ENCODE measurements at regions not wholly inside any gene's neighbourhood (a gene's known extent, or its start where the extent isn't known, plus 50 kb on each side); places are given as distances from the start of the nearest gene placed in this dataset.

DNA sequence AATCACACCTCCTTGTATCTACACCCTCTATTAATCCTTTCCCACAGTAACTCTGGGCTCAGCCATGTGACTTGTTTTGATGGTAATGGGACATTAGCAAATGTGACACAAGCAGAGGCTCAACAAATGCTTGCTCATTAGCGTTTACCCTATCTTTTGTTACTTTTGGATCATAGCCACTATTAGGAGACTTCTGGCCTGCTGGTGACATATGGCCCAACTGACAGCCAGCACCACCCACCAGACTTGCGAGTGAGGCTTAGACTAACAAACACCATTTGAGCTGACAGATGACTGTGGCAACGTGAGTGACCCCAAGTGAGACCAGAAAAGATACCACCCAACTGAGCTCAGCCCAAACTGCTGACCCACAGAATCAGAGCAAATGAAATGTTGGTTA, 154.1 kb downstream of the OLFM4 start:
- Histone ChIP-seq H3K4me3 (no peak overlapping the region), H3K9me3 (no peaks in the 10 kb centered on the region), H3K36me3 (no peaks in the 10 kb centered on the region), H3K27me3 (no peaks in the 10 kb centered on the region)
- DNase-seq: no peak

DNA sequence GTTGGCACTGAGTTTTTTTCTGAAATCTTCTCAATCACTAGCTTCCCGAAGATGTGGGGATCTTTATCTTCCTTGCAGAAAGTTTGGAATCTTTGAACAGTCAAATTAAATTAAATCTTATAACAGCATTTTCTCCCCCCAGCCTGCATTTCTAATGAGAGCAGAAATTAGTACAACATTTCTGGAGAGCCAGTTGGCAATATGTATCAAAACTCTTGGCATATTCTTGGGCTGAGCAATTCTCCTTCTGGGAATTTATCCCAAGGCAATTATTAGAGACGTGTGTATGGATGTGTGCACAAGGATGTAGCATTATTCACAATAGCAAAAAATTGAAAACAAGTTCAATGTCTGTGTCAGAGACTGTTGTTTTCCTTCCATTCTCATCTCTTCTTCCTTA, 159.5 kb downstream of the OLFM4 start:
- DNase-seq: no peak
- H3K9me3 ChIP-seq: no peaks in the 10 kb centered on the region
- no peak overlapping the region for H3K4me3 ChIP-seq
- no peaks in the 10 kb centered on the region for H3K36me3 ChIP-seq
- H3K27me3 ChIP-seq: no peaks in the 10 kb centered on the region

DNA sequence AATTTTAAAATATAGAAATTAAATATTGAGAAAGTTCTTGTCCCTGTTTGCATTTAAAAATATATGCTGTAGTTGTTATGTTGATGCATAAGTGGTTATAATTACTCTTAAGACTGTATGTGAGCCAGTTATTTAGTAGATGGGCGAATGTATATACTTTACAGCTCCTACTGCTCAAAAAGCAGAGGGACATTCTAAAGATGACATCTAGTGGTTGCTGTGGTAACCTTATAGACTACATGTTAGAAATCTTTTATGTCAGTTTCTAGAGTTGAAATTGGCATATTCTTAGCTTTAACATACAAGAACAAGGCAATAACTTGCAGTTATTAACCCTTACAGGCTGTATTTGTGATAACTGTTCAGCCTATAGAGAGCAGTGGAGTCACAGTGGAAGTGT, 160.5 kb downstream of the OLFM4 start:
- no peak for DNase-seq
- Histone ChIP-seq H3K4me3 (no peak overlapping the region), H3K9me3 (no peaks in the 10 kb centered on the region)

DNA sequence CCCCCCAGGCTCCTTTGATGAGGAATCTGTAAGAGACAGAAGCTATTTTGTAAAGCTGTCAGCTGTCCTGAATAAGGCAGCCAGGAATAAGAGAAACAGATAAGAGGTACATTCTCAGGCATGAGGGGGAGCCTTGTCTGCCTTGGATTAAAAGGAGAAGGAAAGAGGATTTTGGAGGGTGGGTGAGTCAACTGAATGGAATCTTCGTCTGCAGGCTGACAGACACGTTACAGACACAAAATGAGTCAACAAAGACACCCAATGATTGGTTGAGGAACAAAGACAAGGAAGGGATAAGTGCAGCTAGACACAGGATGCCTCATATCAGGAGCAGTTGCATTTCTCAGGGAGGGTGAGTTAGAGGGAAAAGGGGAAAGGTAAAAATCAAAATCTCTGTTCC, 162.5 kb downstream of the OLFM4 start:
- peak; percentile 23 for DNase-seq
- Histone ChIP-seq H3K4me3 (no peak overlapping the region), H3K9me3 (no peaks in the 10 kb centered on the region), H3K27me3 (peaks cover 3% of the 10 kb centered on the region; the same call in 1 of the 2 replicates), H3K36me3 (no peaks in the 10 kb centered on the region)

More for the DNA sequence above, 160.5 kb downstream of the OLFM4 start:
- H3K27me3 ChIP-seq: peaks cover 3% of the 10 kb centered on the region; the same call in 1 of the 2 replicates
- no peaks in the 10 kb centered on the region for H3K36me3 ChIP-seq

DNA sequence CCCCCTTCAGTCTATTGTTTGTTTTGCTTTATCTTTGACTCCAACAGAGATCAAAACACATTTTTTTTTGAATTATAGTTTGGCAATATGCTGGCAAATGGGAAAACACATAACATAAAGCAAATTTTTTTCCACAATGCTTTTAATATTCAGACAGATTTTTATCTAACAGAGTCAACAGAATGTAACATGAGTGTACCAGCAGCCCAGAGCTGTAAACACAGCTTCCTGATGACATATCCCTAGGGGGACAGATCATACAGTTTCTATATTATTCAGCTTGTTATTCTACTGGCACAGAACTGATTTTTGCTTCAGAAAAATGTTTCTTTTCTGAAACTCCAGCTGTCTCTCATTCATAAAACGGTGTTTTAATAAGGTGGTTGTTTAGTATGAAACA, 168.8 kb downstream of the OLFM4 start:
- H3K27me3 ChIP-seq: peaks cover 10% of the 10 kb centered on the region
- no peak overlapping the region for H3K4me3 ChIP-seq
- no peak for DNase-seq
- H3K36me3 ChIP-seq: no peaks in the 10 kb centered on the region
- H3K9me3 ChIP-seq: no peaks in the 10 kb centered on the region

DNA sequence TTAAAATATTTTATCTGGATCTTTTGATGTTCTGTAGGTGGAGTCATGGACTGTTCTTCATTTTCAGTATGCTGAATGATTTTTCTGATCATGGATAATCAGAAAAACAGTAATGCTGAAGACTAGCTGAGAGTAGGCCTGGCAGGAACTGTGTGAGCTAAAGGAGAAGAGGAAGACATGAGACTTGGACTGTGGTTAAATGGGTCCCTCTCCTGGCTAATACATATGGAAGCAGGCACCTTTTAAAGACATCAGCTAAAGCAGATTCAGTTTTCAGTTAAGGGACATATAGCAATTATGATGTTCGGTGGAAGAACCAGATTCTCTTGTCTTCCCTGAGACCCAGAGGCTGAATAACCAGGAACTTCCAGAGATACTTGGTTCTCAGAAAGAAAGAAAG, 169.4 kb downstream of the OLFM4 start:
- peaks cover 10% of the 10 kb centered on the region for H3K27me3 ChIP-seq
- DNase-seq: no peak
- H3K4me3 ChIP-seq: no peak overlapping the region
- H3K9me3 ChIP-seq: no peaks in the 10 kb centered on the region
- H3K36me3 ChIP-seq: no peaks in the 10 kb centered on the region

DNA sequence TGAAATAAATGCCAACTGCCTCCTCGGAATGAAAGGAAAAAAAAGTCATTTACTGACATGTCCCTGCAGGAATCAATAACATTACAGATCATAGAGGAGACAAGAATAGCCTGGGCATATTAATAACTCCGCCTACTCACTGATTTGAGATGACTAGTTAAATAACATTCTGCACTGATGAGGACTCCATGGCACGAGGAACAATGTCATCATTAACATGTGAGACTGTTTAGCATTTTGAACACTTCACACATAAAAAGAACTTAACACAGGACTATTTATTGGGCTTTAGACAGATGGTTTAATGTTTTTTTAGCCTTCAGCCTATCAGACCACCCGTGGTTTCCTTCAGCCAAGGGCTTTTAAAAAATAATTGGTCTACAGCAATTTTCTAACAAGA, 170.1 kb downstream of the OLFM4 start:
- Histone ChIP-seq H3K36me3 (no peaks in the 10 kb centered on the region), H3K9me3 (no peaks in the 10 kb centered on the region), H3K4me3 (no peak overlapping the region), H3K27me3 (peaks cover 7% of the 10 kb centered on the region)
- DNase-seq: no peak

DNA sequence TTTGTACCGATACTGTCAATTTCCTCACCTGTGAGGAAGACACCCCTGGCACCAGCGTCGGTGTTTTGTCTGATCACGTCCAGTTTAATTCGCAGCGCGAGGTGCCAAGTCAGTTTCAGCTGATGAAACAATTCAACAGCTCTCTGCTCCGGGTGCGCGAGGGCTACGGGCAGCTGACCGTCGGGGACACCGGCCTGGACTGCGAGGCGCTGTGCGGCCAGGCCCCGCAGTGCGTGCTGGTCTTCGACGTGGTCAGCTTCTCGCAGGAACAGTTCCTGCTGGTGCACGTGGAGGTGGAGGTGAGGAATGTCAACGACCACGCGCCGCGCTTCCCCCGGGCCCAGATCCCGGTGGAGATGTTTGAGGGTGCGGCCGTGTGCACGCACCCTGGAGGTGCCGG, 171.5 kb downstream of the OLFM4 start:
- no peak for DNase-seq
- H3K27me3 ChIP-seq: peaks cover 9% of the 10 kb centered on the region

DNA sequence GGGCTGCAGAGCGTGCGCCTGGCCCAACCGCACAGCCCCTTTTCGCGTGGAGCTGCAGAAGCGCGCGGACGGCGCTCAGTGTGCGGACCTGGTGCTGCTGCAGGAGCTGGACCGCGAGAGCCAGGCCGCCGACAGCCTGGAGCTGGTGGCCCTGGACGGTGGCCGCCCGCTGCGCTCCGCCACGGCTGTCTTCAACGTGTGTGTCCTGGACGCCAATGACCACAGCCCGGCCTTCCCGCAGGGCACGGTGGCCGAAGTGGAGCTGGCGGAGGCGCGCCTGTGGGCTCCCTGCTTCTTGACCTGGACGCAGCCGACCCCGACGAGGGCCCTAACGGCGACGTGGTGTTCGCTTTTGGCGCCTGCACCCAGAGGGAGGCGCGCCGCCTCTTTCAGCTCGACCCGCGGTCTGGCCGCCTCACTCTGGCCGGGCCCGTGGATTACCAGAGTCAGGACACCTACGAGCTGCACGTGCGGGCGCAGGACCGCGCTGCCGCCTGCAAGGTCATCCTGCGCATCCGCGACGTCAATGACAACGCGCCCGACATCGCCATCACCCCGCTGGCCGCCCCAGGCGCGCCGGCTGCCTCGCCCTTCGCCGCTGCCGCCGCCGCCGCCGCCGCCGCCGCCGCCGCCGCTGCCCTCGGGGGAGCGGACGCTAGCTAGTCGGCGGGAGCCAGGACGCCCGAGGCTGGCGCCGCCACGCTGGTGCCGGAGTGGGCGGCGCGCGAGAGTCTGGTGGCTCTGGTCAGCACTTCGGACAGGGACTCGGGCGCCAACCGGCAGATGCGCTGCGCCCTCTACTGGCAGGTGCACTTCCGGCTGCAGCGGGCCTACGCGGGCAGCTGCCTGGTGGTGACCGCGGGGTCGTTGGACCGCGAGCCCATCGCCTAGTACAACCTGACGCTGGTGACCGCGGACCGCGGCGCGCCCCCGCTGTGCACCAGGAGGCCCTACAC, 172.2 kb downstream of the OLFM4 start:
- Histone ChIP-seq H3K27me3 (peaks cover 9% of the 10 kb centered on the region), H3K9me3 (no peaks in the 10 kb centered on the region), H3K36me3 (no peaks in the 10 kb centered on the region), H3K4me3 (no peak overlapping the region)
- DNase-seq: peak; percentile 10

More for the DNA sequence above, 171.5 kb downstream of the OLFM4 start:
- Histone ChIP-seq H3K4me3 (no peak overlapping the region), H3K9me3 (no peaks in the 10 kb centered on the region), H3K36me3 (no peaks in the 10 kb centered on the region)

DNA sequence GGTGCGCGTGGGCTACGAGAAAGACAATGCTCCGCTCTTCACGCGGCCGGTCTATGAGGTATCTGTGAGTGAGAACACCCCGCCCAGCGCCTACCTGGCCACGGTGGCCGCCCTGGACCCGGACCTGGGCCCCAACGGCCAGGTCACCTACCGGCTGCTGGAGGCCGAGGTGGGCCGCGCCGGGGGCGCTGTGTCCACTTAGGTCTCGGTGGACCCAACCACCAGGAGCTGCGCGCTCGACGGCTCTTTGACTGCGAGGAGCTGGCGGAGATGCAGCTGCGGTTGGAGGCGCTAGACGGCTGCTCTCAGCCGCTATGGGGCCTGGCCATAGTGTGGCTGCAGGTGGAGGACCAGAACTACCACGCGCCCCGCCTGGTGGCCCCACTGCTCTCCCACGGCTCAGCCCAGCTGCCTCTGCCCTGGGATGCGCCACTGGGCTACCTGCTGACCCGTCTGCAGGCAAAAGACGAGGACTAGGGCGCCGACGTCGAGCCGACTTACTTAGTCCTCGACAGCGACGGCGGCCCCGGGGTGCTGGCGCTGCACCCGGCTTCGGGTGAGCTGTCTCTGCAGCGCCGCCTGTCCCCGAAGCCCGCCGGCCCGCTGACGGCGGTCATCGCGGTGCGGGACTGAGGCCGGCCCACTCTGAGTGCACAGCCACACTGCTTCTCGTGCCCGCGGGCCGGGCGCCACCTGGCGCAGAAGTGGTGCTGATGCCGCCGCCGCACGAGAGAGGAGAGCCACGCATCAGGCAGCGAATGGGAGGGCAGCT, 173.0 kb downstream of the OLFM4 start:
- DNase-seq: peak; percentile 38
- H3K27me3 ChIP-seq: peaks cover 9% of the 10 kb centered on the region
- H3K9me3 ChIP-seq: no peaks in the 10 kb centered on the region
- H3K36me3 ChIP-seq: no peaks in the 10 kb centered on the region
- no peak overlapping the region for H3K4me3 ChIP-seq

DNA sequence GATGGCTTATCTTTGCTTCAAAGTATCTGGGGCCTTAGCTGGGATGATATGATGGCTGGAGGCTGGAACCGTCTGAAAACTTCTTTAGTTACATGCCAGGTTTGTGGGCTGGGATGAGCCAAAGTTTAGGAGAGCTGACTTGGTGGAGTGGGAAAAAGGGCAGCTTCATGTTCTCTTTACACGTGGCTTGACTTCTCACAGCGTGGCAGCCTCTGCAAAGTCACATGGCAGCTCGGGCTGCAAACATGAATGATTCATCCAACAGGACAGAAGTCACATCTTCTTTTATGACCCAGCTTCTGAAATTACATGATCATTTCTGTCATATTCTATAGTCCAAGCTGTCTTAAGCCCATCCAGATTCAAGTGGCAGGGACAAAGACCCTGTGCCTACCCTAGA, 176.0 kb downstream of the OLFM4 start:
- Histone ChIP-seq H3K36me3 (no peaks in the 10 kb centered on the region), H3K27me3 (peaks cover 9% of the 10 kb centered on the region), H3K4me3 (no peak overlapping the region), H3K9me3 (no peaks in the 10 kb centered on the region)
- DNase-seq: no peak

DNA sequence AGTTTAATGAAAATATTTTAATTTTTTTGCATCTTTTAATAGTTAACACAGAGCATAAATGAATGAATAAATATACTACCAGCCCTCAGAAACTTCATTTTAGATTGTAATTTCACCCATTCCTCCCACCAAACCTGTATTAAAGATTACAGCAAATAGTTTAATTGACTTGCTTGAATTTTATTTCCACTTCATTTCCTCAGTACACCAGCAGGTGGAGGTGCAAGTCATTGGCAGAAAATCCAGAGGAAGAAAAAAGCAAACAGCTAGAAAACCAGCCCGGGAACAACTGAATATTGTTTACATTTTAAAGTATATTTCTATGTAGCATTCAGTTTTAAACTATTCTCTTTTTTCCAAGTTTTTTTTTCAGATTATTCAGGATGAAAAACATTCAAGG, 177.8 kb downstream of the OLFM4 start:
- Histone ChIP-seq H3K36me3 (no peaks in the 10 kb centered on the region), H3K4me3 (no peak overlapping the region), H3K27me3 (peaks cover 7% of the 10 kb centered on the region), H3K9me3 (no peaks in the 10 kb centered on the region)
- DNase-seq: no peak

DNA sequence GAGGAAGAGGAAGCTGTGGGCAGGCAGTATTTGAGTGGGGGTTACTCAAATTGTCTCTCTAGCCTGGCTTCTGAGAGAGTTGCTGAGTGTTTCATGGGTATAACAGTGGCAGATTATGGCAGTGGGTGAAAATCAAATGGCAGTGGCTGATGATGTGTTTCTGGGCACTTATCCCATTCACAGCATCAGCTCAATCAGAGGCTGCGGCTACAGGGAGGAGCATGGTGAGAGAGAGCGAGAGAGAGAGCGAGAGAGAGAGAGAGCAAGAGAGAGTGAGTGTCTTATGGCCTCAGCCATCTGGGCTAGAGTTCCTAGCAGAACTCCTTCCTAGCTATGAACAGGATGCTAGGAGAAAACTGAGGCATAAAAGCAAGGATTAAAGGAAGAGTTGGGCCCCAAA, 178.9 kb downstream of the OLFM4 start:
- peaks cover 2% of the 10 kb centered on the region; the same call in 1 of the 2 replicates for H3K27me3 ChIP-seq
- peak; percentile 17 for DNase-seq
- H3K36me3 ChIP-seq: no peaks in the 10 kb centered on the region
- no peaks in the 10 kb centered on the region for H3K9me3 ChIP-seq
- no peak overlapping the region for H3K4me3 ChIP-seq

DNA sequence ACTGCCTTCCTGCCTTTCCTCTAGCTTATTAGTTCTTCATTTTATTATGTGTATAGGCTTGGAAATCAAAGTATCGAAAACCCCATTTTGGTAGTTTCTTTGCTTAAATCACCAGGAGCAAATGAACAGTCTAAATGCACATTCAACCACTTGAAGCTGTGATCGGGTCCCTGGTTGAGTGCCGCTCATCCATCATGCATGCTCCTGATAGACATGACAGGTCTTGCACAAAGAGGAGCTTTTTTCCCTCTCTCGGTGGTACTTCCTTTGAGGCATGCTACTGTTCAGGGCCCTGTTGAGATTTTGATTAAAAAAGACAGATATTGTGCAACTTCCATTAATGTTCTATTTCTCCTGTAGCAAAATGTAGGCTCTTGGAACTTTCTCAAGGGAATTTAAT, 185.8 kb downstream of the OLFM4 start:
- Histone ChIP-seq H3K36me3 (no peaks in the 10 kb centered on the region), H3K9me3 (no peaks in the 10 kb centered on the region), H3K4me3 (no peak overlapping the region), H3K27me3 (peaks cover 2% of the 10 kb centered on the region; the same call in 1 of the 2 replicates)
- no peak for DNase-seq

DNA sequence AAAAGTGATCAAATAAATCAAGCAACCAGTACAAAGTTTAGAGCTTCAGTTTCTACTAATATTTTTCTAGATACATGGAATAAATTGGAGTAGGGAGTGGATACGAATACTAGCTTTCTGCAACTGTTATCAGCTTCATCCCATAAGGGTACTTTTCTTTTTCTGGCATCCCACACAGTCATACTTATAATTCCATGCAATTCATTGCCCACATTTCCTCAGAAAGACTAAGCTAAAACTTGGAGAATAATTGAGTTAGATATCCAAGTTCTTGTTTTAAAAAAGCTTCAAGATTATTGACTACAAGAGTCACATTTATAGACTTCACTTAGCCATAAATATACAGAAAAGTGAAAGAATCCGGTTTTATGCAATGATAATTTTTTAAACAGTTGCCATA, 186.9 kb downstream of the OLFM4 start:
- no peak overlapping the region for H3K4me3 ChIP-seq
- DNase-seq: no peak
- no peaks in the 10 kb centered on the region for H3K9me3 ChIP-seq
- peaks cover 2% of the 10 kb centered on the region; the same call in 1 of the 2 replicates for H3K27me3 ChIP-seq
- H3K36me3 ChIP-seq: no peaks in the 10 kb centered on the region

DNA sequence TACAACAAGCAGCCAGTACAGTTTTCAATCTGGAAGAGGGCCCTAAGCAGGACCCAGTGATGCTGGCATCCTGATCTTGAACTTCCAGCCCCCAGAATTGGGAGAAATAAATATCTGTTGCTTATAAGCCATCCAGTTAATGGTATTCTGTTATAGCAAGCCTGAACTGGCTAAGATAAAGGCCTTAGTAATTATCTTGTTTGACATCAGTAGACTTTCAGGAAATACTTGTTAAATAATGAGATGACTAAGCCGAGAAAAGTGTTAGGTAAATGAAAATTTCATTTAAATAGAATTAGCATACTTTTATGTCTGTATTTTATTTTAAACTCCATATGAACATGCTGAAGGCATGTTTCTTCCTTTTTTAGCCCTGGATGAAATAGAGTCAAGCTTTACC, 188.2 kb downstream of the OLFM4 start:
- DNase-seq: no peak
- 0 out of 2 replicates have a peak, but pooled peaks cover 2% of the 10 kb centered on the region for H3K27me3 ChIP-seq
- no peaks in the 10 kb centered on the region for H3K9me3 ChIP-seq
- no peak overlapping the region for H3K4me3 ChIP-seq
- H3K36me3 ChIP-seq: no peaks in the 10 kb centered on the region

DNA sequence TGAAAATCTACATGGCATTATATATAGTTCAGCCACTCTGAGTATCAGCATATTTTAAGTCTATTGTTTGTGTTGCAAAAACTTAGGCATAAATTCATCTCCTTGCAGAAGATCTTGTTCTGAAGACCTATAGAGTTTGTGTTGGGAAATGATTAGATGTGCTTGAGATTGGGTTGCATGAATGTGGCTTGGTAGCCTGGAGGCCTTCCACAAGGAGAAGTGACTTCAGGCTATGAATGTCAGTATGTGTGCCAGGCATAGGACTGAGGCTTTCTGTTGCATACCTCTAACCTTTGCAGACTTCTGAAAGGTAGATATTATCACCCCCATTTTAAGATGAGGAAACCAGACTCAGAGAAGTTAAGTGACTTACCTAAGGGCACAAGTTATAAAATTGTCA, 188.6 kb downstream of the OLFM4 start:
- H3K9me3 ChIP-seq: no peaks in the 10 kb centered on the region

More for the DNA sequence above, 188.6 kb downstream of the OLFM4 start:
- Histone ChIP-seq H3K36me3 (no peaks in the 10 kb centered on the region), H3K4me3 (no peak overlapping the region), H3K27me3 (0 out of 2 replicates have a peak, but pooled peaks cover 2% of the 10 kb centered on the region)
- DNase-seq: no peak

All from MG63 (cell line).